GM12872 (cell line): ENCODE measurements at regions not wholly inside any gene's neighbourhood (a gene's known extent, or its start where the extent isn't known, plus 50 kb on each side); places are given as distances from the start of the nearest gene placed in this dataset.

Source experiments
- TF ChIP-seq, protein P1 (sequence below): IDR thresholded peaks from 3 replicates; pipeline ENCODE4 v1.5.1; 2011; ENCODE audit warnings: low read depth, mild to moderate bottlenecking, low read length, moderate library complexity; ENCODE audit not compliant: insufficient read depth

DNA sequence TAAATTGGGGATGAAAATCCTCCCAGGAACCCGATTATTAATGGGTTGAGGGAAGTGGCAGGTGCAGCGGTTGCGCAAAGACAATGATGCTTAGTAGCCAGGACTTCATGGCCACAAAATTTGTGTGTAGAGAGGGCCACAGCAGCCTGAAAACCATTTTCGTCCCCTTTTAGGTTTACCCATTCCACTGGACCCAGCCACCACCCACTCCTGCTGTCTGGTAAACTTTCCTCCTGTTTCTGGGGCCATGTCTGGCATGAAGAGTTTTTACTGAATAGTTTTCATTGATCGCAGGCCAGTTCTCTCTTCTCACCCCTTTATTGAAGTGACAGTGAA is 69.5 kb upstream of the SYT13 start:
- TF ChIP-seq, protein P1, sequence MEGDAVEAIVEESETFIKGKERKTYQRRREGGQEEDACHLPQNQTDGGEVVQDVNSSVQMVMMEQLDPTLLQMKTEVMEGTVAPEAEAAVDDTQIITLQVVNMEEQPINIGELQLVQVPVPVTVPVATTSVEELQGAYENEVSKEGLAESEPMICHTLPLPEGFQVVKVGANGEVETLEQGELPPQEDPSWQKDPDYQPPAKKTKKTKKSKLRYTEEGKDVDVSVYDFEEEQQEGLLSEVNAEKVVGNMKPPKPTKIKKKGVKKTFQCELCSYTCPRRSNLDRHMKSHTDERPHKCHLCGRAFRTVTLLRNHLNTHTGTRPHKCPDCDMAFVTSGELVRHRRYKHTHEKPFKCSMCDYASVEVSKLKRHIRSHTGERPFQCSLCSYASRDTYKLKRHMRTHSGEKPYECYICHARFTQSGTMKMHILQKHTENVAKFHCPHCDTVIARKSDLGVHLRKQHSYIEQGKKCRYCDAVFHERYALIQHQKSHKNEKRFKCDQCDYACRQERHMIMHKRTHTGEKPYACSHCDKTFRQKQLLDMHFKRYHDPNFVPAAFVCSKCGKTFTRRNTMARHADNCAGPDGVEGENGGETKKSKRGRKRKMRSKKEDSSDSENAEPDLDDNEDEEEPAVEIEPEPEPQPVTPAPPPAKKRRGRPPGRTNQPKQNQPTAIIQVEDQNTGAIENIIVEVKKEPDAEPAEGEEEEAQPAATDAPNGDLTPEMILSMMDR = no peak

DNA sequence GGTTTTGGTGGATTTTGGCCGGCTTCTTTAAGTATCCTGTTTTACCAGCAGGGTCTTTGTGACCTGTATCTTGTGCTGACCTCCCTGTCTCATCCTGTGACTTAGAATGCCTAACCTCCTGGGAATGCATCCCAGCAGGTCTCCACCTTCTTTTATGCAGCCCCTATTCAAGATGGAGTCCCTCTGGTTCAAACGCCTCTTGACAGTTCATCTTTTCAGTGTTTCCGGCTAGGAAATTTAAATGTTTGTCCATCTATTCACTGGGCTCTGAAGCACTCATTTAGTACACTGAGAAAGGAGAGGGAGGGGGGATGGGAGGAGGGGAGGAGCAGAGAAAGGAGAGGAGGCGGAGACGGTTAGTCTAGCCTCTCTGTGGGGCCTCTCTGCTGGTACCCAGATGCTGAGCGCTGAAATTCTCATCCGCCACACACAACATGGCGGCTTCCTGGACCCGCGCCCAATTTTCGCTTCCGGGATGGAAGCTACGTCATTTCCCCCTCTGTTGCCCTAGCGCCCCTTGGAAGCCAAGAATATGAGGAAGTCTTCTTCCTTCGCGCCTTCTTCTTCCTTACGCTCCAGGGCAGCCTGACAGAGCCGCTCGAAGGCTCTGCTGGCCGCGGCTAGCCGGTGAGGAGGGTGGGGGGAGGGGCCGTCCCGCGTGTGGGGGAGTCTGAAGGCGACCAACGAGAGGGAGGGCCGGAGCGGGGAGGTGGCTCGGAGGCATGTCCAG is 69.0 kb upstream of the SYT13 start:
- TF ChIP-seq, protein P1 = no peak

GRCh38 chr11:45348729-45349128 is 62.6 kb upstream of the SYT13 start:
- TF ChIP-seq, protein P1 = no peak

DNA sequence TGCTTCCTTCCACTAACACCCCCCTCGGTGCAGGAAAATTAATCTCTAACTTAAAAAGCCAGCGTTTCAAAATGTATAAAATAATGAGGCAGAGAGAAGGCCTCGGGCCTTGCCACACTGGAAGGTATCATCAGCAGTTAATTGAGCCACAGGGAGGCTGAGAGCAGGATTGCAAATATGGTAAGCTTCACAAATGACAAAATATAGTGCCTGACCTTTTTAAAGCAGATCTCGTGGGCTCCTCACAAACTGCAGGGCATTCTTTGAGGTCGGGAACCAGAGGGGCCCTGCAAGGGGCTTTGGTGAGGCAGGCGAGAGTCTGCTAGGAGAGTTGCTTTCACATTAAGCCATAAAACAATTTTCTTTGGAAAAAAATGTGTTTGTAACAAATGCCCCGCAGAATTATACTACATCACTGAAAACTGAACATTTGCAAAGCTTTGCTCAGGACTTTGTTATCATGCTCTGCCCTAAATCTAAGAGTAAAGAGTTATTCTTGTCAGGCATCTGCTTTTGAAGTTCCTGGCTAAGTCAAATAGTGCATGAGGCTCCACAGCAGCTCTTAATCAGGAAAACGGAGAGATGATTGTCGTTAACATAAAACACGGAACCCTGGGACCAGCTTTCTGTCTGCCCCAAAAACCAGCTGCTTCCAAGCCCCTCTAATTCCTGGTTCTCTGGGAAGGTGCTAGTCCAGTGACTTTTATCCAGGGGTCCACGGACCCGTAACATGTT is 61.4 kb upstream of the SYT13 start:
- TF ChIP-seq, protein P1 = no peak

GRCh38 chr11:45345491-45345890 is 59.4 kb upstream of the SYT13 start:
- TF ChIP-seq, protein P1 = no peak

DNA sequence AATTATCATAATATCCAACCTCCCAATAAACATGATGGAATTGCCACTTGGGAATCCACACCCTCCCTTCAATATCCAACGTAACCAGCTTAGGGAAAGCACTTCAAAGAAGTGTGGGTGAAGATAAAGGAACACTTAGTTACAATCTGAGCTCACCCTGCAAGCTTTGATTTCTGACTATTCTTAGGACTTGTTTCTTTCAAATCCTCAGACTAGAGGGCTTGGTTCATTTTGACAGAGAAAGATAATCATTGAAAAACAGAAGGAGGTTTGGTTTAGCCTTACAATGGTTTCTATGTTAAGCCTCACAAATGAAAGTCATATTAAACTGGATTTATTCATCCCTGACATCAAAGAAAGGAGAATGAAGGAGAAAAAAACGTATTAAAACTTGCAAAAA is 57.9 kb upstream of the SYT13 start:
- TF ChIP-seq, protein P1 = no peak

DNA sequence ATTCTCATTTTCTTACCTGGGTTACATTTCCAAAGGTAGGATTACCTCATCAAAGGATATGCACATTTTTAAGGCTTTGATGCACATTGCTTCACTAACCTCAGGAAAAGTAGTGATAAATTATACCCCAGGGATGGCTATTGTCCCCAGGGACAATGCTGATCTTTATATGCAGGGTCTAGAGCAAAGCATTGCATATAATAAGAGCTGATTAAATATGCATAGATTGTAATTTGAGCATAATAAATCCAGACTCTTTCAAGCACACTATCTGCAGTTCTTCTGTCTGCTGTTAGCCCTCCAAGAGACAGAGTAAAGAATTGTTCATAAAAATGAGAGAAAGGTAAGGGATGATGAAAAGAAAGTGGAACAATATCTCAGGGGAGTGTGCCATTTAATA is 57.3 kb upstream of the SYT13 start:
- TF ChIP-seq, protein P1 = no peak
